ENCODE measurements at regions not wholly inside any gene's neighbourhood (a gene's known extent, or its start where the extent isn't known, plus 50 kb on each side); places are given as distances from the start of the nearest gene placed in this dataset.

DNA sequence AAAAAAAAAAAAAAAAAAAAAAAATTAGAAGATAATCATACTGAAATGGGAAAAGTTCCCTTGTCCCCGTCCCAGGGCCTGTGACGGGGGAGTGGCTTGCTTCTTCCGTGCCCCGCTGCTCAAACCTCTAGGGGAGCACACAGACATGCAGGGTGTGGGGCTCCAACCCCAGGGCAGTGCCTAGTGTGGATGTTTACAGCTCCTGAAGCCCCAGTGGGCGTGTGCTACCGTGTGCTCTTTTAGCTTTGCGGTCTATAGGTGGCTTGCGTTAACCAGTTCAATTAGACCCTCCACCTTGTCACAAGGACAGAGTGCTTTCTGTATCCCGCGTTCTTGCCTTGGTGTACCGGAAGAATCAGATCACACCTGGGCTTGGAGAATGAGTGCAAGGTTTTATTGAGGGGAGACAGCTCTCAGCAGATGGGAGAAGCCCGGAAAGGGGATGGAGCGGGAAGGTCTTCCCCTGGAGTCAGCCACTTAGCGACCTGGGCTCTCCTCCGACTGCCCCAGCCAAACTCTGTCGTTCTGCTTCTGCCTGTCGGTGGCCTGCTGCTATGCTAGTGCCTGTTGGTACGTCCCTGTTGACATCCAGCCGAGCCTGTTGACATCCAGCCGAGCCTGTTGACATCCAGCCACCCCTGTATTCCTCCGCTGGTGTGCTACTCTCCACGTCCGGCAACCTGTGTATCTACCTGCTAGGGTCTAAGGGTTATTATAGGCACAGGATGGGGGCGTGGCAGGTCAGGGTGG is 569.8 kb downstream of the VGLL3 start:
- Histone ChIP-seq H3K27ac (ENCODE audit: low read depth, low read length, poor library complexity, severe bottlenecking) (no peak overlapping the region), H3K4me3 (ENCODE audit: low read depth, low read length, poor library complexity, severe bottlenecking) (no peak overlapping the region), H2AFZ (ENCODE audit: low read length) (no peak overlapping the region), H3K36me3 (ENCODE audit: insufficient read depth, low read length) (no peaks in the 10 kb centered on the region), H3K4me2 (ENCODE audit: low read length) (no peak overlapping the region), H3K9me2 (ENCODE audit: insufficient read depth, low read length) (no peaks in the 10 kb centered on the region), H4K20me1 (ENCODE audit: insufficient read depth, low read length) (no peaks in the 10 kb centered on the region), H3K9me3 (ENCODE audit: low read length) (no peaks in the 10 kb centered on the region), H3K4me1 (ENCODE audit: insufficient read depth, low read length, poor library complexity, severe bottlenecking) (no peaks in the 10 kb centered on the region), H3K79me2 (ENCODE audit: insufficient read depth, low read depth, low read length) (no peaks in the 10 kb centered on the region)
- intact Hi-C loops (cut with micrococcal nuclease; ENCODE audit: unreplicated experiment), result no loop called here
- CTCF ChIA-PET (ENCODE audit: unreplicated experiment), result no interaction called here
- no TSS peak for BruUV-seq (replicated peaks)
- DNase-seq (ENCODE audit: low spot score), result no peak
- no peak for TF ChIP-seq EZH2phosphoT487 (IDR thresholded peaks at IDR 0.05; ENCODE audit: borderline replicate concordance, low read depth, low read length)
- TF ChIP-seq, protein P1, sequence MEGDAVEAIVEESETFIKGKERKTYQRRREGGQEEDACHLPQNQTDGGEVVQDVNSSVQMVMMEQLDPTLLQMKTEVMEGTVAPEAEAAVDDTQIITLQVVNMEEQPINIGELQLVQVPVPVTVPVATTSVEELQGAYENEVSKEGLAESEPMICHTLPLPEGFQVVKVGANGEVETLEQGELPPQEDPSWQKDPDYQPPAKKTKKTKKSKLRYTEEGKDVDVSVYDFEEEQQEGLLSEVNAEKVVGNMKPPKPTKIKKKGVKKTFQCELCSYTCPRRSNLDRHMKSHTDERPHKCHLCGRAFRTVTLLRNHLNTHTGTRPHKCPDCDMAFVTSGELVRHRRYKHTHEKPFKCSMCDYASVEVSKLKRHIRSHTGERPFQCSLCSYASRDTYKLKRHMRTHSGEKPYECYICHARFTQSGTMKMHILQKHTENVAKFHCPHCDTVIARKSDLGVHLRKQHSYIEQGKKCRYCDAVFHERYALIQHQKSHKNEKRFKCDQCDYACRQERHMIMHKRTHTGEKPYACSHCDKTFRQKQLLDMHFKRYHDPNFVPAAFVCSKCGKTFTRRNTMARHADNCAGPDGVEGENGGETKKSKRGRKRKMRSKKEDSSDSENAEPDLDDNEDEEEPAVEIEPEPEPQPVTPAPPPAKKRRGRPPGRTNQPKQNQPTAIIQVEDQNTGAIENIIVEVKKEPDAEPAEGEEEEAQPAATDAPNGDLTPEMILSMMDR (conservative IDR thresholded peaks at IDR 0.05; ENCODE audit: low read length), result no peak
- POLR2A ChIA-PET, result no interaction called here

GRCh38 chr3:86418861-86419260 is 572.1 kb downstream of the VGLL3 start:
- no peaks in the 10 kb centered on the region for H4K20me1 ChIP-seq (ENCODE audit: insufficient read depth, low read length)
- H2AFZ ChIP-seq (ENCODE audit: low read length), result no peak overlapping the region
- intact Hi-C loops (cut with micrococcal nuclease; ENCODE audit: unreplicated experiment), result loop anchor here (10.0 kb wide), 1 partner anchor 56 kb away; no protein-coding TSS in a partner anchor
- no peak overlapping the region for H3K4me3 ChIP-seq (ENCODE audit: low read depth, low read length, poor library complexity, severe bottlenecking)
- no peaks in the 10 kb centered on the region for H3K4me1 ChIP-seq (ENCODE audit: insufficient read depth, low read length, poor library complexity, severe bottlenecking)
- H3K79me2 ChIP-seq (ENCODE audit: insufficient read depth, low read depth, low read length), result no peaks in the 10 kb centered on the region
- BruUV-seq (replicated peaks), result no TSS peak
- no peaks in the 10 kb centered on the region for H3K36me3 ChIP-seq (ENCODE audit: insufficient read depth, low read length)
- no peak overlapping the region for H3K4me2 ChIP-seq (ENCODE audit: low read length)
- no peaks in the 10 kb centered on the region for H3K9me2 ChIP-seq (ENCODE audit: insufficient read depth, low read length)
- CTCF ChIA-PET (ENCODE audit: unreplicated experiment), result no interaction called here
- POLR2A ChIA-PET, result no interaction called here
- H3K9me3 ChIP-seq (ENCODE audit: low read length), result no peaks in the 10 kb centered on the region
- no peak overlapping the region for H3K27ac ChIP-seq (ENCODE audit: low read depth, low read length, poor library complexity, severe bottlenecking)
- DNase-seq (ENCODE audit: low spot score), result no peak
- no peak for TF ChIP-seq EZH2phosphoT487 (IDR thresholded peaks at IDR 0.05; ENCODE audit: borderline replicate concordance, low read depth, low read length)
- TF ChIP-seq, protein P1 (conservative IDR thresholded peaks at IDR 0.05; ENCODE audit: low read length), result no peak

DNA sequence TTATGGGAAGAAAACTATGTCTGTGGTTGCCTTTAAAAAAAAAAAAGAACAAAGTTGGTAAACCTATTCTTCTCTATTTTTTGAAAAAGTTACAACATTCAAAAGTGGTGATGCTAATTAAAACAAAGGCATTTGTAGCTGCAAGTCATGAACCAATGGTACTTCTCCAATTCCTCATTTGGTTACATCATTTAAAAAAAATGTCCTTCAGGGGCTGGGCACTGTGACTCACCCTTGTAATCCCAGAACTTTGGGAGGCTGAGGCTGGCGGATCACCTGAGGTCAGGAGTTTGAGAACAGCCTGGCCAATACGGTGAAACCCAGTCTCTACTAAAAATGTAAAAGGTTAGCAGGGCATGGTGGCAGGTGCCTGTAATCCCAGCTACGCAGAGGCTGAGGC is 574.6 kb downstream of the VGLL3 start:
- no peak overlapping the region for H3K4me3 ChIP-seq (ENCODE audit: low read depth, low read length, poor library complexity, severe bottlenecking)
- no peaks in the 10 kb centered on the region for H3K9me2 ChIP-seq (ENCODE audit: insufficient read depth, low read length)
- H2AFZ ChIP-seq (ENCODE audit: low read length), result no peak overlapping the region
- no peaks in the 10 kb centered on the region for H3K4me1 ChIP-seq (ENCODE audit: insufficient read depth, low read length, poor library complexity, severe bottlenecking)
- DNase-seq (ENCODE audit: low spot score), result no peak
- H4K20me1 ChIP-seq (ENCODE audit: insufficient read depth, low read length), result no peaks in the 10 kb centered on the region
- no peaks in the 10 kb centered on the region for H3K9me3 ChIP-seq (ENCODE audit: low read length)
- H3K4me2 ChIP-seq (ENCODE audit: low read length), result no peak overlapping the region
- no peak overlapping the region for H3K27ac ChIP-seq (ENCODE audit: low read depth, low read length, poor library complexity, severe bottlenecking)
- CTCF ChIA-PET (ENCODE audit: unreplicated experiment), result no interaction called here
- intact Hi-C loops (cut with micrococcal nuclease; ENCODE audit: unreplicated experiment), result loop anchor here (10.0 kb wide), 1 partner anchor 58 kb away; no protein-coding TSS in a partner anchor
- TF ChIP-seq, protein P1 (conservative IDR thresholded peaks at IDR 0.05; ENCODE audit: low read length), result no peak
- TF ChIP-seq EZH2phosphoT487 (IDR thresholded peaks at IDR 0.05; ENCODE audit: borderline replicate concordance, low read depth, low read length), result no peak
- POLR2A ChIA-PET, result interaction anchor here (0.7 kb wide), 1 partner anchor 75 kb away, joined by 3 read pairs; no protein-coding TSS in a partner anchor
- no peaks in the 10 kb centered on the region for H3K79me2 ChIP-seq (ENCODE audit: insufficient read depth, low read depth, low read length)
- H3K36me3 ChIP-seq (ENCODE audit: insufficient read depth, low read length), result no peaks in the 10 kb centered on the region
- BruUV-seq (replicated peaks), result no TSS peak

All from OCI-LY7 (cell line).